Smooth muscle cell (in vitro differentiated cells): ENCODE measurements at regions not wholly inside any gene's neighbourhood (a gene's known extent, or its start where the extent isn't known, plus 50 kb on each side); places are given as distances from the start of the nearest gene placed in this dataset.
A peak's percentile ranks its signal among the peaks of the same experiment; 100 is the strongest.

Source experiments
- DNase-seq: peaks from one replicate; lab custom pipeline; 2025; ENCODE audit not compliant: unreplicated experiment; lab: John Stamatoyannopoulos, UW
- H2AFZ ChIP-seq: fragments of 200-600 bp; sonication (generic); 2 replicates; pipeline ENCODE4 v1.6.0; 2016; ENCODE audit warnings: antibody characterized with exemption, low read depth, mild to moderate bottlenecking
- H3F3A ChIP-seq: fragments of 200-600 bp; sonication (generic); 2 replicates; pipeline ENCODE4 v1.6.0; 2017; ENCODE audit warnings: antibody characterized with exemption, low read depth
- H3K27ac ChIP-seq: fragments of 200-600 bp; sonication (generic); 2 replicates; pipeline ENCODE4 v1.5.1; 2016; ENCODE audit warnings: low read depth, mild to moderate bottlenecking
- H3K27me3 ChIP-seq: fragments of 200-600 bp; sonication (generic); 2 replicates; pipeline ENCODE4 v1.6.1; 2016; ENCODE audit warnings: low read depth, mild to moderate bottlenecking
- H3K36me3 ChIP-seq: fragments of 200-600 bp; sonication (generic); 2 replicates; pipeline ENCODE4 v1.5.1; 2016; ENCODE audit warnings: low read depth
- H3K4me1 ChIP-seq: fragments of 200-600 bp; sonication (generic); 2 replicates; pipeline ENCODE4 v1.5.1; 2016; ENCODE audit warnings: low read depth
- H3K4me2 ChIP-seq: fragments of 200-600 bp; sonication (generic); 2 replicates; pipeline ENCODE4 v1.6.0; 2016; ENCODE audit warnings: mild to moderate bottlenecking
- H3K4me3 ChIP-seq: fragments of 200-600 bp; sonication (generic); 2 replicates; pipeline ENCODE4 v1.5.1; 2016; ENCODE audit warnings: mild to moderate bottlenecking
- H3K79me2 ChIP-seq: fragments of 200-600 bp; sonication (generic); 2 replicates; pipeline ENCODE4 v1.6.0; 2016; ENCODE audit warnings: low read depth, mild to moderate bottlenecking
- H3K9ac ChIP-seq: fragments of 200-600 bp; sonication (generic); 2 replicates; pipeline ENCODE4 v1.6.0; 2016; ENCODE audit warnings: low read depth
- H3K9me3 ChIP-seq: fragments of 200-600 bp; sonication (generic); replicated peaks from 2 replicates; pipeline ENCODE4 v1.5.1; 2016; ENCODE audit warnings: low read depth
- H4K20me1 ChIP-seq: fragments of 200-600 bp; sonication (generic); 2 replicates; pipeline ENCODE4 v1.6.0; 2016; ENCODE audit warnings: low read depth
- WGBS: methylation state at CpG from one replicate; pipeline ENCODE4 v1.1.7; 2016; ENCODE audit warnings: low lambda C conversion rate; 5-methylcytosine and 5-hydroxymethylcytosine counted together
- TF ChIP-seq, protein P1 (sequence below): fragments of 200-600 bp; sonication (generic); IDR thresholded peaks from 2 replicates; pipeline ENCODE4 v1.5.1; 2017; ENCODE audit warnings: borderline replicate concordance, mild to moderate bottlenecking, antibody characterized with exemption; ENCODE audit not compliant: insufficient read depth, poor library complexity, severe bottlenecking

DNA sequence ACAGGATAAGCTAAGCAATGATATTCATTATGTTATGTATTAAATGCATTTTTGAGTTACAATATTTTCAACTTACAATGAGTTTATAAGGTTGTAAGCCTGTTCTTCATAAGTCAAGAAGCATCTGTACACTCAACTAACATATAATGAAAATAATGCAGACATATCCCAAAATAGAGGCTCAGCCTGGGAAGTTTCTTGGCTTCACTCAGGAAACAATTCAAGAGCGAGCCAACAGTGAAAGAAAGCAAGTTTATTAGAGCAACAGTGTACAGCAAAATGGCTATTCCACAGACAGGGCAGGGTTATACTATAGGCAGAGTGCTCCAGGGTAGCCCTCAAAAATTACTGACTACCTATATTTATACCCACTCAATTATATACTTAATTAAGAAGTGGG, 1581.8 kb downstream of the HACE1 start:
- H3K79me2 ChIP-seq: no peaks in the 10 kb centered on the region
- no peak overlapping the region for H3K4me3 ChIP-seq
- H3K36me3 ChIP-seq: peaks cover 5% of the 10 kb centered on the region
- no peak overlapping the region for H2AFZ ChIP-seq
- TF ChIP-seq, protein P1, sequence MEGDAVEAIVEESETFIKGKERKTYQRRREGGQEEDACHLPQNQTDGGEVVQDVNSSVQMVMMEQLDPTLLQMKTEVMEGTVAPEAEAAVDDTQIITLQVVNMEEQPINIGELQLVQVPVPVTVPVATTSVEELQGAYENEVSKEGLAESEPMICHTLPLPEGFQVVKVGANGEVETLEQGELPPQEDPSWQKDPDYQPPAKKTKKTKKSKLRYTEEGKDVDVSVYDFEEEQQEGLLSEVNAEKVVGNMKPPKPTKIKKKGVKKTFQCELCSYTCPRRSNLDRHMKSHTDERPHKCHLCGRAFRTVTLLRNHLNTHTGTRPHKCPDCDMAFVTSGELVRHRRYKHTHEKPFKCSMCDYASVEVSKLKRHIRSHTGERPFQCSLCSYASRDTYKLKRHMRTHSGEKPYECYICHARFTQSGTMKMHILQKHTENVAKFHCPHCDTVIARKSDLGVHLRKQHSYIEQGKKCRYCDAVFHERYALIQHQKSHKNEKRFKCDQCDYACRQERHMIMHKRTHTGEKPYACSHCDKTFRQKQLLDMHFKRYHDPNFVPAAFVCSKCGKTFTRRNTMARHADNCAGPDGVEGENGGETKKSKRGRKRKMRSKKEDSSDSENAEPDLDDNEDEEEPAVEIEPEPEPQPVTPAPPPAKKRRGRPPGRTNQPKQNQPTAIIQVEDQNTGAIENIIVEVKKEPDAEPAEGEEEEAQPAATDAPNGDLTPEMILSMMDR: no peak
- no peak overlapping the region for H3K4me2 ChIP-seq
- WGBS: 100% methylated on average over 1 of the region's 1 CpG
- H3F3A ChIP-seq: no peaks in the 10 kb centered on the region
- H3K27me3 ChIP-seq: no peaks in the 10 kb centered on the region
- DNase-seq: no peak
- H3K9ac ChIP-seq: no peak overlapping the region
- H3K4me1 ChIP-seq: no peaks in the 10 kb centered on the region
- no peak overlapping the region for H3K27ac ChIP-seq
- no peaks in the 10 kb centered on the region for H4K20me1 ChIP-seq
- no peaks in the 10 kb centered on the region for H3K9me3 ChIP-seq

DNA sequence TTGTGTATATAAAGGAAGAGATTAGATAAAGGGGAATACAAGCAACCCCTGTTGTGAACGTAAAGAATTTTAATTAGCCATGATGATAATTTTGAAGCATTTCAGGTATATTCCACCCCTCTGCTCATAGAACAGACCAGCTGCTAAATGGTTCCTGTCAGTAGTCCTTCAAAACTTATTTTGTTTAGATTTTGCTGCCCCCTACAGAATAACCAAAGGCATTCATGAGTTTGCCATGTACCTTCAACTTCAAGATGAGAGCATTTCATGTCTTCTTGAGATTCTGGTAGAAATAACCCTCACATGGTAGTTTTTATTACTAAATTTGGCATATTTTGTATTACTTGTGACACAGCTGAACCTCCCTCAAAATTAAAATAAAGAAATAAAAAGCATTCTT, 1586.7 kb downstream of the HACE1 start:
- Histone ChIP-seq H3K9me3 (no peaks in the 10 kb centered on the region), H3K4me2 (no peak overlapping the region), H3K4me3 (no peak overlapping the region), H3F3A (no peaks in the 10 kb centered on the region), H2AFZ (peak overlapping the region; percentile 17), H3K27ac (no peak overlapping the region), H3K36me3 (no peaks in the 10 kb centered on the region), H3K27me3 (no peaks in the 10 kb centered on the region), H3K9ac (no peak overlapping the region), H4K20me1 (no peaks in the 10 kb centered on the region), H3K4me1 (no peaks in the 10 kb centered on the region), H3K79me2 (no peaks in the 10 kb centered on the region)
- no peak for DNase-seq
- TF ChIP-seq, protein P1: peak; percentile 55
- WGBS: 19% methylated on average over 1 of the region's 1 CpG

DNA sequence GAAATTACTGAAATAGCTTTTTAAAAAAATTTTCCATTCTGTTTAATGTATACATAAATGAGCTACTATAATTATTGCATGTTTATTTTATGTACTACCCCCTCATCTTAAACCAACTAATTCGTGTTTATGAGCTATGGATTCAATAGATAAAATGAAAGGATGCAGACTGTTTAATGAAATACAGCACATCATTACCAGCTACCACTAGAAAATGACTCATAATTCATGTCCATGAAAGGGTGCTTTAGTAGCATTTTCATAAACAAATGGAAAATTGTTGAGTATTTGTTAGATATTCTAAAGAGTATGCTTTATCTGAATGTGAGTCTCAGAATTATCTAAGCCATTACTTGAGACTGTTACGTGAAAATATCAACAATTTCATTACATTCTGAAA, 1590.1 kb downstream of the HACE1 start:
- TF ChIP-seq, protein P1: no peak
- Histone ChIP-seq H3K9ac (no peak overlapping the region), H3K36me3 (no peaks in the 10 kb centered on the region), H3K4me3 (no peak overlapping the region), H3K9me3 (no peaks in the 10 kb centered on the region), H3F3A (no peaks in the 10 kb centered on the region), H3K79me2 (no peaks in the 10 kb centered on the region), H3K4me2 (peak overlapping the region; percentile 4), H3K27me3 (no peaks in the 10 kb centered on the region), H3K27ac (no peak overlapping the region), H4K20me1 (no peaks in the 10 kb centered on the region), H3K4me1 (no peaks in the 10 kb centered on the region), H2AFZ (no peak overlapping the region)
- 40% methylated on average over 2 of the region's 2 CpGs for WGBS
- no peak for DNase-seq

DNA sequence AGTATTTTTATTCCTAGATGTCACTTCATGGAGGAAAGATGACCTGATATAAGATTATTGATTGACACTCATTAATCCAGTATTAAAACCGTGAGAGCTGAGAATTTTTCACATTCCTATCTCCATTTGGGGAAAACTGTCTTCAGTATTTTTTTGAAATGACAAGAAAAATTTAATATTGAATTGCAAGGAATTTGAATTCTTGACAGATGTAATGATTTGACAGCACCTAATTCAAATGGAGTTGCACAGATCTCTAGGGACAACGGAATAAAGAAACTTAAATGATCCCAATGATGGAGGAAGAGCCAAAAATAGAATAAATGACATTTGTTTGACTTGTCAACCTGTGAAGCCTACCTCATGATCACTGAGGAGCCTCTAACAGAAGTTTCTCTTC, 1591.4 kb downstream of the HACE1 start:
- Histone ChIP-seq H3K27ac (no peak overlapping the region), H3K9me3 (no peaks in the 10 kb centered on the region), H2AFZ (no peak overlapping the region), H3F3A (no peaks in the 10 kb centered on the region), H4K20me1 (no peaks in the 10 kb centered on the region), H3K79me2 (no peaks in the 10 kb centered on the region), H3K4me3 (no peak overlapping the region), H3K4me1 (no peaks in the 10 kb centered on the region), H3K36me3 (no peaks in the 10 kb centered on the region), H3K27me3 (no peaks in the 10 kb centered on the region), H3K9ac (no peak overlapping the region), H3K4me2 (no peak overlapping the region)
- DNase-seq: no peak
- TF ChIP-seq, protein P1: no peak
- 89% methylated on average over 2 of the region's 2 CpGs for WGBS
